Spleen (tissue), 11 donors: ENCODE measurements at regions not wholly inside any gene's neighbourhood (a gene's known extent, or its start where the extent isn't known, plus 50 kb on each side); places are given as distances from the start of the nearest gene placed in this dataset.

Experiments
- DNase-seq: peaks from one replicate; pipeline ENCODE4 v3.0.0-alpha.2; 2020
- H3K27ac ChIP-seq, 8 donors: fragments of 200-600 bp; sonication (generic) in 7 of 8; 1 replicate in 4 of 8; 2 replicates in 4 of 8; pipeline versions ENCODE4 v1.5.0 to v1.8.0; 2016 to 2021; ENCODE audit warnings: inconsistent platforms in 4 of 8, mild to moderate bottlenecking in 4 of 8, moderate library complexity in 1 of 8
- H3K27me3 ChIP-seq, 7 donors: fragments of 200-600 bp; sonication (generic) in 6 of 7; replicated peaks in 1 of 7; 1 replicate in 4 of 7; 2 replicates in 3 of 7; pipeline versions ENCODE4 v1.5.0 to v1.8.0; 2016 to 2021; ENCODE audit warnings: inconsistent platforms in 3 of 7, mild to moderate bottlenecking in 1 of 7
- H3K36me3 ChIP-seq, 6 donors: fragments of 200-600 bp; sonication (generic) in 5 of 6; 1 replicate in 4 of 6; 2 replicates in 2 of 6; pipeline versions ENCODE4 v1.5.0 to v1.8.0; 2016 to 2021; ENCODE audit warnings: inconsistent platforms in 2 of 6
- H3K4me1 ChIP-seq, 6 donors: fragments of 200-600 bp; sonication (generic) in 5 of 6; 1 replicate in 3 of 6; 2 replicates in 3 of 6; pipeline versions ENCODE4 v1.5.0 to v1.8.0; 2016 to 2021; ENCODE audit warnings: inconsistent platforms in 3 of 6
- H3K4me3 ChIP-seq, 8 donors: fragments of 200-600 bp; sonication (generic) in 7 of 8; 1 replicate in 4 of 8; 2 replicates in 4 of 8; pipeline versions ENCODE4 v1.5.0 to v1.8.0; 2016 to 2021; ENCODE audit warnings: inconsistent platforms in 4 of 8, mild to moderate bottlenecking in 4 of 8, moderate library complexity in 2 of 8
- H3K9me3 ChIP-seq, 8 donors: fragments of 200-600 bp; sonication (generic) in 7 of 8; 1 replicate in 4 of 8; 2 replicates in 4 of 8; pipeline versions ENCODE4 v1.5.0 to v1.8.0; 2016 to 2021; ENCODE audit warnings: inconsistent platforms in 4 of 8
- CTCF ChIP-seq, 11 experiments: fragments of 200-600 bp in 7 of 11; fragments of 450-650 bp in 4 of 11; sonication (generic) in 4 of 11; IDR thresholded peaks in 8 of 11; conservative IDR thresholded peaks in 3 of 11; 1 replicate in 7 of 11; 2 replicates in 4 of 11; pipeline versions ENCODE4 v1.4.0 to v1.8.0; 2016 to 2021; ENCODE audit warnings: antibody characterized with exemption in 11 of 11, inconsistent platforms in 4 of 11, mild to moderate bottlenecking in 1 of 11
- POLR2A ChIP-seq, 3 donors: fragments of 450-650 bp; IDR thresholded peaks; one replicate each; pipeline ENCODE4 v1.5.1; 2017; ENCODE audit warnings: antibody characterized with exemption in 3 of 3, mild to moderate bottlenecking in 1 of 3
- POLR2AphosphoS5 ChIP-seq, 3 donors: sonication (generic); formaldehyde crosslinking; IDR thresholded peaks; one replicate each; pipeline ENCODE4 v1.5.1; 2017; ENCODE audit warnings: antibody characterized with exemption in 3 of 3
- WGBS, 5 donors: extraction: QIAGEN DNeasy Blood & Tissue Kit in 3 of 5; methylation state at CpG; one replicate each; pipeline versions ENCODE4 v1.1.5 to v1.1.7; 2013 to 2018; 5-methylcytosine and 5-hydroxymethylcytosine counted together
- intact Hi-C: fragments of 100-400 bp; cut with DNase I; formaldehyde crosslinking; loops from one replicate; pipeline ENCODE4 v1.15.0; 2023; ENCODE audit warnings: low total_unique reads
- donor health status: healthy with polysubstance abuse.
- donor health status: DM: no; HTN: no; CAD: no; lungs with moderate emphysema.
- donor health status: DM: no; HTN: no; CAD: no.
- donor health status: Bipolar disorder and iron deficiency.
- donor health status: healthy.
- donor health status: DM: no; HTN: no; CAD: no.
- donor health status: DM: yes; HTN: yes; CAD: no.

- no peaks in the 10 kb centered on the region for H3K4me1 ChIP-seq
- DNase-seq = no peak
- 66 to 86% (median 82%) methylated on average over 5 of the region's 5 CpGs for WGBS, 5 donors
- no peaks in the 10 kb centered on the region for H3K9me3 ChIP-seq
- intact Hi-C loops = no loop called here
- no peaks in the 10 kb centered on the region for H3K36me3 ChIP-seq
- H3K27ac ChIP-seq = no peak overlapping the region
- no peak for TF ChIP-seq CTCF (IDR thresholded peaks at IDR 0.05 in 8 of 11, conservative IDR thresholded peaks at IDR 0.05 in 3 of 11)
- TF ChIP-seq POLR2AphosphoS5 (IDR thresholded peaks at IDR 0.05) = no peak
- TF ChIP-seq POLR2A (IDR thresholded peaks at IDR 0.05) = no peak
- H3K4me3 ChIP-seq = no peak overlapping the region
- H3K27me3 ChIP-seq = no peaks in the 10 kb centered on the region
Observed at GRCh38 chr4:119731778-119732177, 103.2 kb upstream of the PDE5A start.

DNA sequence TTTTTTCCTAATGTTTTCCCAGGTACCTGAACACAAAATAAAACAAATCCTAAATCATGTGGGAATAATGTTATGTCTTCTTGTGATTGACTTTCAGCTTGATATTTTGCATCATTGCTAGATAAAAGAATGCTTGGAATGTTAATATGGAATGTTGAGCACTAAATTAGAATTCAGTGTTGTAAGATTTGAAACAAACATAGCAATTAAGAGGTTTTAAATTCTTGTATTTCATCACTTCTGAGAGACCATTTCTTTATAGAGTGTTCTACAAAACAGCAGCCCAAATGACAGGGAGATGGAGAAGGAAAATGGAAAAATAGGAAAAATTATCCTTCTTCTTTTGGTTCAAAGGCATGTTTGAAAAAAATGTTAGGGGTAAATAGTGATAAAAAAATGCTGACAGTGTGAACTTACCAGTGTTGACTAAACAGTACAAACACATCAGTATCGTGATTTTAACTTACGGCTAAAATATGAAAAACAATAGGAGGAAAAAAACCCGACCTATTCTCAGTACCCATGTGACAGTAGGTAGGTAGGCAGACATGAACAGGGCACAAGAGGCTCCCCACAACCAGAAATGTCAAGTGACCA lies 102.6 kb upstream of the PDE5A start:
- 71 to 84% (median 75%) methylated on average over 3 of the region's 3 CpGs for WGBS, 5 donors
- no peak overlapping the region for H3K4me3 ChIP-seq
- H3K9me3 ChIP-seq = no peaks in the 10 kb centered on the region
- intact Hi-C loops = no loop called here
- no peak for DNase-seq
- no peak for TF ChIP-seq POLR2AphosphoS5 (IDR thresholded peaks at IDR 0.05)
- no peak for TF ChIP-seq CTCF (IDR thresholded peaks at IDR 0.05 in 8 of 11, conservative IDR thresholded peaks at IDR 0.05 in 3 of 11)
- no peak for TF ChIP-seq POLR2A (IDR thresholded peaks at IDR 0.05)
- H3K4me1 ChIP-seq = no peaks in the 10 kb centered on the region
- H3K36me3 ChIP-seq = no peaks in the 10 kb centered on the region
- no peaks in the 10 kb centered on the region for H3K27me3 ChIP-seq
- H3K27ac ChIP-seq = no peak overlapping the region

DNA sequence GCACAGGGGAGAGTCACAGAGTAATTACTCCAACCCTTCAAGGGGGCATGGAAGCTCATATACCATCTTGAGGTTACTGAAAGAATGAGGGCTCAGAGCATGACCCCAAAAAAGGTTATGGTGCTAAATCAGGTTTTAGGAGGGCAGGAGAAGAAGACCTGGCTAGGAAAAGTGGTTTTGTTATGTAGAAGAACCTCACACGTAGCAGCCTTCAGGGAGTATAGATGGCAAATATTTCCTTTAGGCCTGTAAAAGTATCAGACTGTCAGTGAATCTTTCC lies 102.0 kb upstream of the PDE5A start:
- no peak overlapping the region for H3K4me3 ChIP-seq
- no peaks in the 10 kb centered on the region for H3K4me1 ChIP-seq
- WGBS, 5 donors = 62 to 79% (median 68%) methylated on average over 1 of the region's 1 CpG
- no peak overlapping the region for H3K27ac ChIP-seq
- no peak for DNase-seq
- H3K36me3 ChIP-seq = no peaks in the 10 kb centered on the region
- H3K27me3 ChIP-seq = no peaks in the 10 kb centered on the region
- no peaks in the 10 kb centered on the region for H3K9me3 ChIP-seq
- intact Hi-C loops = no loop called here
- TF ChIP-seq CTCF (IDR thresholded peaks at IDR 0.05 in 8 of 11, conservative IDR thresholded peaks at IDR 0.05 in 3 of 11) = no peak
- TF ChIP-seq POLR2AphosphoS5 (IDR thresholded peaks at IDR 0.05) = no peak
- no peak for TF ChIP-seq POLR2A (IDR thresholded peaks at IDR 0.05)

DNA sequence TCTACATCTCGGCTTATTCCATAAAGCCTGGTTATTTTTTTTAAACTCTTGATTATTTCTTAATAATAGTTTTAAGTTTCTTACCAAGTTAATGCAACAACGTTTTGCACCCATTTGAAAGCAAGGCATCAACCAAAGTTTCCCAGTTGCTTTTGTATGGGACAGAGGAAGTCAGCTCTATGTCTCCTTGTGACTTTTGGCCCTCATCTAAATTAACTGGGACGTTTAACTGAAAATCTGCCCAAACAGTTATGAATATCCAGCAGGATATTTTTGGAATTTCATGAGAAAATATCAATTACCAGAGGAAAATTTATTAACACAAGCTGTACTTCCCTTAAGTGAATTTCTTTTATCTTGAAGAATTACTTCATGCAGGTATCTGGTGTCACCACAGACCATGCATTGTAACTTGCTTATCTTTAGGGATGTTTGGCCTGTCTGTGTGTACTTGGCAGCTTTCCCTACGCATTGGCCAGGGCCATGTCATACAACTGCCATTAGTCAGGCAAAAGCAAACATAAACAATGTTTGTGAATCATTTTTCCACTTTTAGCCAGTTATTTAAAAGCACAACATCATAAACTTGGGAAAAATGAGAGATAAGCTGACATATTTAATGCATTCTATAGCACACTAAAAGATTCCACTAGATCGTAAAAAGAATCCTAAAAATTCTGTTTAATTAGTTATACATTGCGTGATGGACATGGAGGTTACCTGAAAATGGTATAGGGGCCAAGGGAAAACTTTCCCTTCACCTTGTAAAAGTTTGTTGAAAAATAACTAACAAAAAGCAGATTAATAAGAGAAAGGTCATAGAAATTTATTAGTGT lies 101.4 kb upstream of the PDE5A start:
- H3K4me3 ChIP-seq = no peak overlapping the region
- intact Hi-C loops = no loop called here
- no peak overlapping the region for H3K27ac ChIP-seq
- no peaks in the 10 kb centered on the region for H3K9me3 ChIP-seq
- DNase-seq = no peak
- WGBS, 5 donors = 61 to 71% (median 62%) methylated on average over 6 of the region's 6 CpGs
- H3K27me3 ChIP-seq = no peaks in the 10 kb centered on the region
- TF ChIP-seq CTCF (IDR thresholded peaks at IDR 0.05 in 8 of 11, conservative IDR thresholded peaks at IDR 0.05 in 3 of 11) (no peak), POLR2AphosphoS5 (IDR thresholded peaks at IDR 0.05) (no peak)
- H3K4me1 ChIP-seq = no peaks in the 10 kb centered on the region
- no peaks in the 10 kb centered on the region for H3K36me3 ChIP-seq
